ENCODE measurements at regions not wholly inside any gene's neighbourhood (a gene's known extent, or its start where the extent isn't known, plus 50 kb on each side); places are given as distances from the start of the nearest gene placed in this dataset.
A peak's percentile ranks its signal among the peaks of the same experiment; 100 is the strongest.
"Not testable (repeated sequence)": the region's sequence is repeated elsewhere in the genome, so short reads cannot be mapped to it uniquely, and the experiment has no call there.

- ATAC-seq (no peak), DNase-seq (no peak)
- Histone ChIP-seq H3K36me3 (replicated peaks in 1 of 2; ENCODE audit: insufficient read depth in 1 of 2, low read depth in 2 of 2) (no peaks in the 10 kb centered on the region), H3K9me3 (no peaks in the 10 kb centered on the region), H3K27me3 (no peaks in the 10 kb centered on the region), H3K27ac (no peak overlapping the region), H3K4me1 (no peaks in the 10 kb centered on the region), H3K4me3 (no peak overlapping the region)
- no peak for TF ChIP-seq CTCF (IDR thresholded peaks at IDR 0.05)
- TF ChIP-seq POLR2A (IDR thresholded peaks at IDR 0.05) = no peak
- 68 to 81% methylated on average over 5 to 8 of the region's 11 CpGs for WGBS, 2 donors
- intact Hi-C loops (cut with DNase I) = no loop called here
Measured at GRCh38 chr12:131389054-131390013, 321.6 kb upstream of the SFSWAP start.

- DNase-seq (peak in 2 of 4 donors; percentile 14 to 30), ATAC-seq (no peak)
- intact Hi-C loops (cut with DNase I) = no loop called here
- WGBS, 2 donors = 40 to 47% methylated on average over 16 to 19 of the region's 19 CpGs
- Histone ChIP-seq H3K4me1 (no peaks in the 10 kb centered on the region), H3K27me3 (no peaks in the 10 kb centered on the region), H3K4me3 (no peak overlapping the region), H3K36me3 (replicated peaks in 1 of 2; ENCODE audit: insufficient read depth in 1 of 2, low read depth in 2 of 2) (no peaks in the 10 kb centered on the region), H3K9me3 (no peaks in the 10 kb centered on the region), H3K27ac (no peak overlapping the region)
- TF ChIP-seq CTCF (IDR thresholded peaks at IDR 0.05) (no peak), POLR2A (IDR thresholded peaks at IDR 0.05) (no peak)
Measured at GRCh38 chr12:131390412-131391334, 320.2 kb upstream of the SFSWAP start.

GRCh38 chr12:131391399-131391798 is 319.5 kb upstream of the SFSWAP start:
- intact Hi-C loops (cut with DNase I) = no loop called here
- TF ChIP-seq CTCF (IDR thresholded peaks at IDR 0.05) (no peak), POLR2A (IDR thresholded peaks at IDR 0.05) (no peak)
- WGBS, 2 donors = 57 to 80% methylated on average over 10 of the region's 10 CpGs
- H3K27ac ChIP-seq = no peak overlapping the region
- no peaks in the 10 kb centered on the region for H3K4me1 ChIP-seq
- H3K4me3 ChIP-seq = no peak overlapping the region
- H3K9me3 ChIP-seq = no peaks in the 10 kb centered on the region
- DNase-seq (no peak), ATAC-seq (no peak)
- H3K36me3 ChIP-seq (replicated peaks in 1 of 2; ENCODE audit: insufficient read depth in 1 of 2, low read depth in 2 of 2) = no peaks in the 10 kb centered on the region
- no peaks in the 10 kb centered on the region for H3K27me3 ChIP-seq

GRCh38 chr12:131394752-131395151 is 316.1 kb upstream of the SFSWAP start:
- H3K27ac ChIP-seq; H3K27me3 ChIP-seq; H3K36me3 ChIP-seq (replicated peaks in 1 of 2; ENCODE audit: insufficient read depth in 1 of 2, low read depth in 2 of 2); H3K4me1 ChIP-seq; intact Hi-C loops (cut with DNase I); H3K4me3 ChIP-seq; DNase-seq; ATAC-seq: not testable (repeated sequence)
- H3K9me3 ChIP-seq = peaks cover 0 to 16% (median 0%) of the 10 kb centered on the region in 3 donors
- WGBS, 2 donors = 47 to 76% methylated on average over 10 of the region's 11 CpGs

GRCh38 chr12:131395209-131395684 is 315.6 kb upstream of the SFSWAP start:
- H3K4me1 ChIP-seq; H3K4me3 ChIP-seq; H3K27me3 ChIP-seq; intact Hi-C loops (cut with DNase I); DNase-seq; ATAC-seq; H3K27ac ChIP-seq; H3K36me3 ChIP-seq (replicated peaks in 1 of 2; ENCODE audit: insufficient read depth in 1 of 2, low read depth in 2 of 2): not testable (repeated sequence)
- peaks cover 0 to 16% (median 0%) of the 10 kb centered on the region in 3 donors for H3K9me3 ChIP-seq
- WGBS, 2 donors = 70 to 90% methylated on average over 5 of the region's 5 CpGs
